B cell (primary cell): ENCODE measurements at regions not wholly inside any gene's neighbourhood (a gene's known extent, or its start where the extent isn't known, plus 50 kb on each side); places are given as distances from the start of the nearest gene placed in this dataset.

Experiments used
- ATAC-seq: fragments of 200-7000 bp; cut with Tn5 transposase; one replicate; pipeline ENCODE4 v1.10.0; 2021; ENCODE audit warnings: low read depth, mild to moderate bottlenecking, moderate number of reproducible peaks, moderate library complexity
- CTCF ChIA-PET: fragments of 350-600 bp; sonication (Branson Sonifier 250); formaldehyde crosslinking; loops from one replicate; lab custom pipeline; 2021; ENCODE audit warnings: antibody characterized with exemption, inconsistent platforms; lab: Charles Lee
- POLR2A ChIA-PET: fragments of 350-600 bp; sonication (Branson Sonifier 250); formaldehyde crosslinking; loops from one replicate; lab custom pipeline; 2021; ENCODE audit warnings: antibody characterized with exemption; lab: Charles Lee
- DNase-seq: peaks from one replicate; pipeline ENCODE4 v3.0.0; 2013
- H2AFZ ChIP-seq: 2 replicates; pipeline ENCODE4 v1.6.1; 2012; ENCODE audit warnings: mild to moderate bottlenecking, low read depth, low read length; ENCODE audit not compliant: insufficient read depth, poor library complexity, severe bottlenecking
- H3K27ac ChIP-seq, 2 donors: 1 replicate in 1 of 2; 2 replicates in 1 of 2; pipeline ENCODE4 v1.5.1; 2012 to 2013; ENCODE audit warnings: low read length in 2 of 2, mild to moderate bottlenecking in 2 of 2, moderate library complexity in 1 of 2
- H3K27me3 ChIP-seq, 4 experiments: fragments of 200-600 bp in 1 of 4; sonication (generic) in 1 of 4; replicated peaks in 1 of 4; 1 replicate in 2 of 4; 2 replicates in 2 of 4; pipeline versions ENCODE4 v1.6.1 to v1.7.0; 2013 to 2016; ENCODE audit warnings: low read length in 3 of 4, mild to moderate bottlenecking in 2 of 4, mixed read lengths in 1 of 4, moderate library complexity in 1 of 4; ENCODE audit not compliant: insufficient read depth in 4 of 4, control insufficient read depth in 3 of 4; ENCODE audit errors: control extremely low read depth in 1 of 4
- H3K36me3 ChIP-seq, 2 experiments: replicated peaks in 1 of 2; 1 replicate in 1 of 2; 2 replicates in 1 of 2; pipeline versions ENCODE4 v1.6.1 to v1.7.1; 2013; ENCODE audit warnings: low read length in 1 of 2; ENCODE audit not compliant: insufficient read depth in 2 of 2, control insufficient read depth in 1 of 2; ENCODE audit errors: control extremely low read depth in 1 of 2, extremely low read depth in 1 of 2
- H3K4me1 ChIP-seq, 2 donors: fragments of 200-600 bp in 1 of 2; sonication (generic) in 1 of 2; 1 replicate in 1 of 2; 2 replicates in 1 of 2; pipeline versions ENCODE4 v1.5.1 to v1.6.1; 2013 to 2017; ENCODE audit warnings: low read length in 2 of 2; ENCODE audit not compliant: control insufficient read depth in 2 of 2, insufficient read depth in 2 of 2
- H3K4me2 ChIP-seq: replicated peaks from 2 replicates; pipeline ENCODE3; 2012; ENCODE audit warnings: mild to moderate bottlenecking, low read depth, low read length; ENCODE audit not compliant: poor library complexity, severe bottlenecking
- H3K4me3 ChIP-seq, 5 experiments: fragments of 200-600 bp in 1 of 5; sonication (generic) in 1 of 5; 1 replicate in 3 of 5; 2 replicates in 2 of 5; pipeline versions ENCODE4 v1.5.1 to v1.7.0; 2011 to 2016; ENCODE audit warnings: low read length in 4 of 5, mild to moderate bottlenecking in 4 of 5, low read depth in 2 of 5, control low read depth in 1 of 5, moderate library complexity in 1 of 5; ENCODE audit not compliant: insufficient read depth in 1 of 5; ENCODE audit errors: control extremely low read depth in 1 of 5, extremely low read depth in 1 of 5
- H3K79me2 ChIP-seq: fragments of 200-600 bp; sonication (generic); one replicate; pipeline ENCODE4 v1.6.0; 2016; ENCODE audit warnings: low read length; ENCODE audit not compliant: control insufficient read depth, insufficient read depth
- H3K9ac ChIP-seq: fragments of 200-600 bp; sonication (generic); 2 replicates; pipeline ENCODE4 v1.6.1; 2017; ENCODE audit warnings: mild to moderate bottlenecking, low read length, moderate library complexity
- H3K9me3 ChIP-seq, 3 donors: one replicate each; pipeline versions ENCODE4 v1.6.1 to v1.7.1; 2013; ENCODE audit warnings: low read length in 2 of 3; ENCODE audit not compliant: control insufficient read depth in 2 of 3, insufficient read depth in 1 of 3; ENCODE audit errors: control extremely low read depth in 1 of 3
- H4K20me1 ChIP-seq: 2 replicates; pipeline ENCODE4 v1.6.0; 2012; ENCODE audit warnings: mild to moderate bottlenecking, low read length; ENCODE audit not compliant: insufficient read depth, control insufficient read depth, poor library complexity, severe bottlenecking
- H3K27ac Mint-ChIP-seq: one replicate; pipeline ENCODE4 v1.8.0; 2021; ENCODE audit warnings: mixed read lengths
- H3K27me3 Mint-ChIP-seq: one replicate; pipeline ENCODE4 v1.8.0; 2021; ENCODE audit warnings: mixed read lengths
- H3K4me1 Mint-ChIP-seq: one replicate; pipeline ENCODE4 v1.8.0; 2021; ENCODE audit warnings: mixed read lengths
- H3K4me3 Mint-ChIP-seq: one replicate; pipeline ENCODE4 v1.8.0; 2021; ENCODE audit warnings: mixed read lengths
- H3K9me3 Mint-ChIP-seq: one replicate; pipeline ENCODE4 v1.8.0; 2022; ENCODE audit warnings: mixed read lengths; ENCODE audit not compliant: insufficient read depth
- CTCF ChIP-seq: fragments of 200-600 bp; IDR thresholded peaks from one replicate; pipeline ENCODE4 v1.8.0; 2022; ENCODE audit warnings: antibody characterized with exemption, mild to moderate bottlenecking
- EZH2 ChIP-seq: IDR thresholded peaks from 2 replicates; pipeline ENCODE4 v1.6.1; 2012; ENCODE audit warnings: borderline replicate concordance, low read depth, mild to moderate bottlenecking, moderate library complexity, low read length; ENCODE audit not compliant: insufficient read depth, poor library complexity, severe bottlenecking
- WGBS: methylation state at CpG from one replicate; pipeline ENCODE4 v1.1.5; 2013; ENCODE audit warnings: missing lambda C conversion rate; ENCODE audit not compliant: insufficient coverage; 5-methylcytosine and 5-hydroxymethylcytosine counted together
- intact Hi-C: fragments of 100-400 bp; cut with micrococcal nuclease; formaldehyde crosslinking; loops from one replicate; pipeline ENCODE4 v1.10.0; 2022

GRCh38 chr5:130479045-130479804 lies 575.0 kb downstream of the CHSY3 start:
- WGBS: 93% methylated on average over 7 of the region's 9 CpGs
- H3K4me2 ChIP-seq: no peak overlapping the region
- no peaks in the 10 kb centered on the region for H3K79me2 ChIP-seq
- H3K4me3 ChIP-seq: no peak overlapping the region
- no peak overlapping the region for H3K9ac ChIP-seq
- ChIA-PET CTCF (no interaction called here), POLR2A (no interaction called here)
- DNase-seq (no peak), ATAC-seq (no peak)
- no peaks in the 10 kb centered on the region for H3K27me3 ChIP-seq
- H3K27me3 Mint-ChIP-seq: no peaks in the 10 kb centered on the region
- H4K20me1 ChIP-seq: no peaks in the 10 kb centered on the region
- intact Hi-C loops: no loop called here
- H3K9me3 ChIP-seq: peaks cover 0 to 15% (median 0%) of the 10 kb centered on the region in 3 donors
- H3K9me3 Mint-ChIP-seq: peaks cover 11% of the 10 kb centered on the region
- no peak overlapping the region for H3K27ac ChIP-seq
- H3K36me3 ChIP-seq: no peaks in the 10 kb centered on the region
- TF ChIP-seq EZH2 (no peak), CTCF (no peak)
- H3K27ac Mint-ChIP-seq: no peak overlapping the region
- H3K4me3 Mint-ChIP-seq: no peak overlapping the region
- H2AFZ ChIP-seq: no peak overlapping the region
- no peaks in the 10 kb centered on the region for H3K4me1 ChIP-seq
- no peaks in the 10 kb centered on the region for H3K4me1 Mint-ChIP-seq

- TF ChIP-seq CTCF: no peak
- no peak for ATAC-seq
- Histone ChIP-seq H3K4me2 (no peak overlapping the region), H3K27me3 (no peaks in the 10 kb centered on the region), H3K27ac (no peak overlapping the region), H4K20me1 (no peaks in the 10 kb centered on the region), H3K4me3 (no peak overlapping the region), H3K4me1 (no peaks in the 10 kb centered on the region), H3K9ac (no peak overlapping the region), H2AFZ (no peak overlapping the region), H3K9me3 (peaks cover 0 to 15% (median 0%) of the 10 kb centered on the region in 3 donors), H3K36me3 (no peaks in the 10 kb centered on the region), H3K79me2 (no peaks in the 10 kb centered on the region)
- CTCF ChIA-PET: no interaction called here
- peaks cover 14% of the 10 kb centered on the region for H3K9me3 Mint-ChIP-seq
- no peak overlapping the region for H3K27ac Mint-ChIP-seq
- 100% methylated on average over 4 of the region's 6 CpGs for WGBS
- H3K4me1 Mint-ChIP-seq: no peaks in the 10 kb centered on the region
- POLR2A ChIA-PET: no interaction called here
- H3K4me3 Mint-ChIP-seq: no peak overlapping the region
- intact Hi-C loops: no loop called here
- H3K27me3 Mint-ChIP-seq: no peaks in the 10 kb centered on the region
- no peak for DNase-seq
These were observed 572.1 kb downstream of the CHSY3 start for GRCh38 chr5:130476325-130476724.
